Neuronal stem cell (in vitro differentiated cells): ENCODE measurements at regions not wholly inside any gene's neighbourhood (a gene's known extent, or its start where the extent isn't known, plus 50 kb on each side); places are given as distances from the start of the nearest gene placed in this dataset.

Source experiments
- DNase-seq: peaks from one replicate; pipeline ENCODE4 v3.0.0-alpha.2; 2013; ENCODE audit warnings: low spot score
- H2AFZ ChIP-seq: one replicate; pipeline ENCODE4 v1.6.1; 2013; ENCODE audit warnings: mild to moderate bottlenecking, low read length, inconsistent platforms
- H2AK5ac ChIP-seq: 2 replicates; pipeline ENCODE4 v1.6.1; 2013; ENCODE audit warnings: low read depth, mild to moderate bottlenecking, inconsistent platforms, low read length, moderate library complexity, mixed read lengths
- H2BK120ac ChIP-seq: 2 replicates; pipeline ENCODE4 v1.6.1; 2013; ENCODE audit warnings: low read depth, mild to moderate bottlenecking, inconsistent platforms, low read length, moderate library complexity, mixed read lengths
- H2BK12ac ChIP-seq: one replicate; pipeline ENCODE4 v1.6.1; 2013; ENCODE audit warnings: low read length, inconsistent platforms
- H2BK15ac ChIP-seq: 2 replicates; pipeline ENCODE4 v1.6.1; 2013; ENCODE audit warnings: mild to moderate bottlenecking, low read length, inconsistent platforms, mixed read lengths
- H2BK5ac ChIP-seq: one replicate; pipeline ENCODE4 v1.6.1; 2013; ENCODE audit warnings: inconsistent platforms, mild to moderate bottlenecking, low read length, moderate library complexity
- H3K14ac ChIP-seq: one replicate; pipeline ENCODE4 v1.6.1; 2013; ENCODE audit warnings: low read length, inconsistent platforms
- H3K18ac ChIP-seq: 2 replicates; pipeline ENCODE4 v1.6.1; 2013; ENCODE audit warnings: low read length, inconsistent platforms
- H3K23ac ChIP-seq: 2 replicates; pipeline ENCODE4 v1.6.1; 2013; ENCODE audit warnings: low read depth, mild to moderate bottlenecking, mixed read lengths, low read length, inconsistent platforms; ENCODE audit not compliant: poor library complexity
- H3K27ac ChIP-seq: replicated peaks from 3 replicates; pipeline ENCODE4 v1.5.1; 2013; ENCODE audit warnings: low read length, inconsistent platforms
- H3K27me3 ChIP-seq, 3 experiments: 2 replicates each; pipeline ENCODE4 v1.6.1; 2013; ENCODE audit warnings: low read length in 3 of 3, mild to moderate bottlenecking in 2 of 3, inconsistent platforms in 1 of 3, low read depth in 1 of 3, mixed read lengths in 1 of 3, moderate library complexity in 1 of 3; ENCODE audit not compliant: control insufficient read depth in 3 of 3, insufficient read depth in 3 of 3
- H3K36me3 ChIP-seq, 2 donors: replicated peaks in 1 of 2; 2 replicates each; pipeline ENCODE4 v1.6.1; 2013; ENCODE audit warnings: low read length in 2 of 2; ENCODE audit not compliant: control insufficient read depth in 2 of 2, insufficient read depth in 2 of 2
- H3K4ac ChIP-seq: 2 replicates; pipeline ENCODE4 v1.6.1; 2013; ENCODE audit warnings: inconsistent platforms, mild to moderate bottlenecking, low read length, moderate library complexity
- H3K4me1 ChIP-seq, 2 donors: 1 replicate in 1 of 2; 2 replicates in 1 of 2; pipeline ENCODE4 v1.6.1; 2013; ENCODE audit warnings: low read length in 2 of 2, low read depth in 1 of 2; ENCODE audit not compliant: control insufficient read depth in 2 of 2, insufficient read depth in 1 of 2
- H3K4me2 ChIP-seq: one replicate; pipeline ENCODE4 v1.6.1; 2013; ENCODE audit warnings: mild to moderate bottlenecking, low read length, inconsistent platforms; ENCODE audit not compliant: insufficient read depth, poor library complexity, severe bottlenecking
- H3K4me3 ChIP-seq, 2 donors: 2 replicates each; pipeline ENCODE4 v1.5.1; 2013; ENCODE audit warnings: low read length in 2 of 2, mild to moderate bottlenecking in 2 of 2, inconsistent platforms in 1 of 2, moderate library complexity in 1 of 2
- H3K79me1 ChIP-seq: one replicate; pipeline ENCODE4 v1.6.1; 2013; ENCODE audit warnings: low read depth, mild to moderate bottlenecking, inconsistent platforms, low read length, moderate library complexity
- H3K9ac ChIP-seq: one replicate; pipeline ENCODE4 v1.6.1; 2013; ENCODE audit warnings: mild to moderate bottlenecking, low read depth, low read length, inconsistent platforms; ENCODE audit not compliant: poor library complexity
- H3K9me3 ChIP-seq, 2 donors: replicated peaks in 1 of 2; 2 replicates each; pipeline versions ENCODE3 to v1.6.1; 2013; ENCODE audit warnings: low read length in 2 of 2, mild to moderate bottlenecking in 2 of 2, inconsistent platforms in 1 of 2, low read depth in 1 of 2, mixed read lengths in 1 of 2, moderate library complexity in 1 of 2; ENCODE audit not compliant: control insufficient read depth in 2 of 2, insufficient read depth in 1 of 2
- H4K8ac ChIP-seq: one replicate; pipeline ENCODE4 v1.6.1; 2013; ENCODE audit warnings: low read depth, mild to moderate bottlenecking, inconsistent platforms, low read length, moderate library complexity
- H4K91ac ChIP-seq: one replicate; pipeline ENCODE4 v1.6.1; 2013; ENCODE audit warnings: low read length, low read depth, mild to moderate bottlenecking, inconsistent platforms; ENCODE audit not compliant: poor library complexity
- WGBS, 2 donors: extraction: QIAGEN DNeasy Blood & Tissue Kit; methylation state at CpG; one replicate each; pipeline ENCODE4 v1.1.7; 2013; ENCODE audit warnings: missing lambda C conversion rate in 2 of 2, mixed read lengths in 1 of 2; ENCODE audit not compliant: insufficient read length in 2 of 2, insufficient replicate concordance in 1 of 2; ENCODE audit errors: extremely low coverage in 2 of 2; 5-methylcytosine and 5-hydroxymethylcytosine counted together

- H3K27ac ChIP-seq: no peak overlapping the region
- no peak overlapping the region for H3K23ac ChIP-seq
- H2BK12ac ChIP-seq: no peak overlapping the region
- H3K9me3 ChIP-seq: no peaks in the 10 kb centered on the region
- H3K4me1 ChIP-seq: no peaks in the 10 kb centered on the region
- no peak overlapping the region for H3K4me3 ChIP-seq
- no peak overlapping the region for H2BK15ac ChIP-seq
- H2AFZ ChIP-seq: no peak overlapping the region
- no peak overlapping the region for H3K4me2 ChIP-seq
- H4K91ac ChIP-seq: no peak overlapping the region
- no peak overlapping the region for H3K14ac ChIP-seq
- H2BK120ac ChIP-seq: no peak overlapping the region
- no peaks in the 10 kb centered on the region for H3K79me1 ChIP-seq
- no peaks in the 10 kb centered on the region for H3K27me3 ChIP-seq
- H2BK5ac ChIP-seq: no peak overlapping the region
- H3K4ac ChIP-seq: no peak overlapping the region
- H3K18ac ChIP-seq: no peak overlapping the region
- H3K36me3 ChIP-seq: no peaks in the 10 kb centered on the region
- H2AK5ac ChIP-seq: no peak overlapping the region
- H3K9ac ChIP-seq: no peak overlapping the region
- H4K8ac ChIP-seq: no peak overlapping the region
- DNase-seq: no peak
Measured at GRCh38 chr2:33949371-33949770, 350.3 kb upstream of the FAM98A start.

DNA sequence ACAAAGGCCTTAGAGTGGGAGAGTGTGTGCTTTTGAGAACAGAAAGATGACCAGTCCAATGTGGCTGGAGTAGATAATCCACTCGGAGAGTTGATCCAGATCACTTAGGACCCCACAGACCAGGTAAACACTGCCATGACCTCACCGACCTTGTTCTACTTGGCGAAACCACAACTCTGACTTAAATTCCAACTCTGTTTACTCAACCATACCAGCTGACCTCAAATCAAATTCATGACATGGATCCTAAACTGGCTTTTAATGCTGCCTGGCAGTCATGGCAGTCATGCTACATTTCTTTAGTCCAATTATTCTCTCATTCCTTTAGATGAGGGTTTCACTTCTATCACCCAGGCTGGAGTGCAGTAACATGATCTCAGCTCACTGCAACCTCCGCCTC, 347.1 kb upstream of the FAM98A start:
- H3K27ac ChIP-seq: no peak overlapping the region
- H2BK5ac ChIP-seq: no peak overlapping the region
- no peaks in the 10 kb centered on the region for H3K79me1 ChIP-seq
- H2BK15ac ChIP-seq: no peak overlapping the region
- no peak overlapping the region for H2AFZ ChIP-seq
- no peak overlapping the region for H2BK12ac ChIP-seq
- H3K36me3 ChIP-seq: no peaks in the 10 kb centered on the region
- H3K4me2 ChIP-seq: no peak overlapping the region
- no peaks in the 10 kb centered on the region for H3K9me3 ChIP-seq
- no CpG with 5 or more reads among the region's 4 CpGs for WGBS, 2 donors
- no peaks in the 10 kb centered on the region for H3K4me1 ChIP-seq
- no peak overlapping the region for H4K8ac ChIP-seq
- H3K4ac ChIP-seq: no peak overlapping the region
- no peaks in the 10 kb centered on the region for H3K27me3 ChIP-seq
- H3K9ac ChIP-seq: no peak overlapping the region
- H2AK5ac ChIP-seq: no peak overlapping the region
- no peak overlapping the region for H3K23ac ChIP-seq
- H2BK120ac ChIP-seq: no peak overlapping the region
- H3K18ac ChIP-seq: no peak overlapping the region
- no peak overlapping the region for H4K91ac ChIP-seq
- H3K4me3 ChIP-seq: no peak overlapping the region
- no peak for DNase-seq
- H3K14ac ChIP-seq: no peak overlapping the region

- H3K27me3 ChIP-seq: no peaks in the 10 kb centered on the region
- no peak overlapping the region for H2BK15ac ChIP-seq
- H3K23ac ChIP-seq: no peak overlapping the region
- no peak overlapping the region for H3K18ac ChIP-seq
- H3K4ac ChIP-seq: no peak overlapping the region
- DNase-seq: no peak
- no peak overlapping the region for H2BK120ac ChIP-seq
- no peak overlapping the region for H2BK12ac ChIP-seq
- no peak overlapping the region for H3K4me3 ChIP-seq
- no peaks in the 10 kb centered on the region for H3K36me3 ChIP-seq
- no peaks in the 10 kb centered on the region for H3K9me3 ChIP-seq
- no peak overlapping the region for H2AK5ac ChIP-seq
- H2BK5ac ChIP-seq: no peak overlapping the region
- no peak overlapping the region for H4K91ac ChIP-seq
- no peak overlapping the region for H2AFZ ChIP-seq
- no peak overlapping the region for H3K14ac ChIP-seq
- H3K4me1 ChIP-seq: no peaks in the 10 kb centered on the region
- no peak overlapping the region for H3K27ac ChIP-seq
- H3K9ac ChIP-seq: no peak overlapping the region
- H3K4me2 ChIP-seq: no peak overlapping the region
- no peaks in the 10 kb centered on the region for H3K79me1 ChIP-seq
- H4K8ac ChIP-seq: no peak overlapping the region
Measured at GRCh38 chr2:33933203-33933602, 334.1 kb upstream of the FAM98A start.

DNA sequence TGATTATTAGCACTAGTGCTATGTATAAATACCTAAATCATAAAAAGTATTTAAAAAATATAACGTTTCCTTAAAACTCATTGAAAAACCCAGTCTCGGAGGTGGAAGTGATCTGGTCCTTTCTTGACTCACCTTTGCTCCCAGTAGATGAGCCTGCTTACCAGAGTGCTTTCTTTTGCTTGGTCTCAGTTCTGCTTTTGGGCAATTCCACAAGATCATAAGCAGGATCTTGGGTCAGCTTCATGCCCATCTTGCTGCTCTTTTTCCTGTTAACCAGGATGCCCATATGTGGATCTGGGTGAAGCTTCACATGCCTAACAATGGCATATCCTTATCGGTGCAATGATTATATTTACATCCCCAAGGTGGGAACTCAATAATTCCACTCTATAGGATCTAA, 332.1 kb upstream of the FAM98A start:
- H3K14ac ChIP-seq: no peak overlapping the region
- H2BK12ac ChIP-seq: no peak overlapping the region
- H2AK5ac ChIP-seq: no peak overlapping the region
- H2BK5ac ChIP-seq: no peak overlapping the region
- no peak overlapping the region for H3K4me2 ChIP-seq
- no peak overlapping the region for H3K23ac ChIP-seq
- H3K4ac ChIP-seq: no peak overlapping the region
- no peaks in the 10 kb centered on the region for H3K4me1 ChIP-seq
- no peak for DNase-seq
- H3K18ac ChIP-seq: no peak overlapping the region
- no peaks in the 10 kb centered on the region for H3K36me3 ChIP-seq
- H2AFZ ChIP-seq: no peak overlapping the region
- no peak overlapping the region for H4K8ac ChIP-seq
- no peak overlapping the region for H4K91ac ChIP-seq
- no peak overlapping the region for H2BK120ac ChIP-seq
- no peak overlapping the region for H3K27ac ChIP-seq
- H2BK15ac ChIP-seq: no peak overlapping the region
- no peak overlapping the region for H3K9ac ChIP-seq
- no CpG with 5 or more reads among the region's 3 CpGs for WGBS, 2 donors
- H3K79me1 ChIP-seq: no peaks in the 10 kb centered on the region
- no peaks in the 10 kb centered on the region for H3K27me3 ChIP-seq
- no peaks in the 10 kb centered on the region for H3K9me3 ChIP-seq
- no peak overlapping the region for H3K4me3 ChIP-seq
